Adipose tissue (tissue), 3 donors: ENCODE measurements at regions not wholly inside any gene's neighbourhood (a gene's known extent, or its start where the extent isn't known, plus 50 kb on each side); places are given as distances from the start of the nearest gene placed in this dataset.

Experiments
- H3K27ac ChIP-seq: one replicate; pipeline ENCODE4 v1.5.1; 2013; ENCODE audit warnings: low read depth, low read length
- WGBS, 3 donors: extraction: QIAGEN DNeasy Blood & Tissue Kit; methylation state at CpG; one replicate each; pipeline ENCODE4 v1.1.7; 2013; 5-methylcytosine and 5-hydroxymethylcytosine counted together
- donor health status: healthy with polysubstance abuse.
- donor health status: Bipolar disorder and iron deficiency.
- donor health status: healthy.

DNA sequence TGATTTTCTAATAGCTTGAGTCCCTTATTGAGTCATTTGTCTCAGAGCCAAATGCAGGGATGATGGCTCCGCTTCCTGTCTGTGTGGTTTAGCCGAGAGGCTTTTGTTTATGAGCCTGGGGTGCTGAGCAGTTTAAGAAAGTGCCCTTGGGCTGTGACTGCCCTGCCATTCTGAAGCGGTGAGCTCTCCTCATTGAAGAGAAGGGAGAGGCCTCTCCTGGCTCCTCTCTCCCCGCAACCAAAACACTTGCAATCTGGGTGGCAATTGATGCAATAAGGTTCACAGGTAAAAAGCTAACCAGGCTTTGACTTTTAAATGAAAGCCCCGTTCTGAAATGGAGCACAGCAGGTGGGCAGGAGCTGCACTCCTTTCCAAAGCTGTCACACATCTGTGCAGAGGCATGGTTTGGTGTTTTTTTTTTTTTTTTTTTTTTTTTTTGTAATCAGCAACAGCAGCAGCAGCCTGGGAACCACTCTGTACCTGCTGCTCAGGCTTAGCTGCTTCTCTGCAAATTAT is 403.7 kb downstream of the SIPA1L2 start:
- H3K27ac ChIP-seq: no peak overlapping the region
- WGBS, 3 donors: 38 to 55% (median 41%) methylated on average over 5 of the region's 5 CpGs

DNA sequence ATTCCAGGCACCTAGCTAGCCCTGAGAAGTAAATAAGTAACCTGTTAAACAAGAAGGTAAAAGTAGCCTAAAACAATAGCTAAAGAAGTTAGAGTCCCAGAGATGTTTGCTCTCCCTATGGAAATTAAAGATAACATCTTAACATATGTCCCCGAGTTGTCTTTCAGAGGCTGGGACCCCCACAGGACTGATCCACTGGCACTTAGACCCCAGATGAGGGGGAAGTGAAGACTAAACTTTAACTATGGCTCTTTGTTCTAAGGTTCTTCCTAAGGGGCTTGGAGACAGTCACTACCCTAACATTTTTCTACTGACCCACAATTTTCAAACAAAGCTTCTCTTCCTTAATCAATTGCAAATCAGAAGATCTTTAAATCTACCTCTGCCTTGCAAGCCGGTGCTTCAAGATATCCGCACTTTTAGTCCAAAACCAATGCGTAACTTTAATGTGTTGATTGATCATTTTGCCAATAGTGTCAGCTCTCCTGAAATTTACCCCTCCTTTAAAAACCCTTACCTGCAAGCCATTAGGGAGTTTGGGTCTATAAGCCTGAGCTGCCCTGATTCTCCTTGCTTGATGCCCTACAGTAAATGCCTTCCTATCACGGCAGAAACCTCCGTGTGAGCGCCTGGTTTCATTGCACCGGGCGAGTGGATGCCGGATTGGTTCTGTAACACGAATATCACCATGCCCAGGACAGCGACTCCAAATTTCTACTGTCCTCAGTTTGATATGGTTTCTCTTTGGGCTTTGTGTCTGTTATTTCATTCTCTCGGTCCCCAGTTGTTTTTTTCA is 404.4 kb downstream of the SIPA1L2 start:
- no peak overlapping the region for H3K27ac ChIP-seq
- 55 to 79% (median 73%) methylated on average over 13 of the region's 13 CpGs for WGBS, 3 donors

DNA sequence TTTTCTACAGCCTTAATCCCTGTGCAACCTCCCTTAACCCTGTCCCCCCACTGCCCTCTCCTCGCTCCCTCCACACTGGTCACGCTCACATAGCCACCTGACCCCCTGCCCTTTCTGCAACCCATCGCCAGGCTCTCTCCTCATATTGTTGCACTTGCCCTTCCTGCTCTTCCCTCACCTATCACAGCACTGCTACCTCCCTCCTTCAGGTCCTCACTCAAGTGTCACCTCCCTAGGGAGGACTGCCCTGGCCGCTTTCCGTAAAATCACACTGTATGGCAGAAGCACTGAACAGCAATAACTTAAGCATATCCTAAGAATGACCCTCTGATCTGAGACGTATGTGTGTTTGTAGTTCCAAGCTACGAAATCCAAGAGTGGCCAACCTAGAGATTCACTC is 406.0 kb downstream of the SIPA1L2 start:
- H3K27ac ChIP-seq: no peak overlapping the region
- 88 to 89% (median 89%) methylated on average over 7 of the region's 7 CpGs for WGBS, 3 donors

DNA sequence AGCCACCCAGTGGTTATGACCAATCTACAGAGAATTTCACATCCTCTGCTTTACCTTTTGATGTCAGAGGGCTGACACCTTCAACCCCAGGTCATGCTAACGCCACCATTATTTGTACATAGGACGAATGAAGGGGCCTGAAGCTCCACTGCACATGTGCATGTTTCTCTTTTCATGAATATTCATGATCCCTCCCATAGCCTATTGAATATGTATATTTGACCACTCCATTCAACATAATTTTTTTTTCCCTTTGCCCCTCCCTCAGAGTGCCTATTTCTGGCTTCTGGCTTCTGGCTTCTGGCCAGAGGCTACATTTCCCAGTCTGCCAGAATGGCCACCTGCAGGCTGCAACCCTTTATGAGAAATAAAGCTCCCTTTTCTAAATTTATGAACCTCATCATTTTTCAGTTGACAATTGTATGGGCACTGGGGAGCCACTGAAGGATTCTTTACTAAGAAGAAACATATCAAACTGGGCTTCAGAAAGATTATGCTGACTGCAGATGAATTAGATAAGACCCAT is 406.7 kb downstream of the SIPA1L2 start:
- H3K27ac ChIP-seq: no peak overlapping the region
- WGBS, 3 donors: 96 to 97% (median 97%) methylated on average over 2 of the region's 2 CpGs

DNA sequence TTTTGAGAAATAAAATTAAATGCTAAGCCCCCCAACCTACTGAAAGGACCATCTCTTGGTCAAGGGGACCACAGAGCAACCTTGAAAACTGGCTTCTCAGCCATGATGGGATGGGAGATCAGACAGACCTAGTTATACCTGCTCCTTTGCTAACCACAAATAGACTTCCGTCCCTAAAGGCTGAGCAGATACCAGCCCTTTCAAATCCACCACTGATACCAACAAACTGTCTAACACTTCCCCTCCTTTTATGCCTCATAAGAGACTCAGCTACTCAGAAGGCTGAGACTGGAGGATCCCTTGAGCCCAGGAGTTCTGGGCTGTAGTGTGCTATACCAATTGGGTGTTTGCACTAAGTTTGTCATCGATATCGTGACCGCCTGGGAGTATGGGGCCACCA is 407.3 kb downstream of the SIPA1L2 start:
- WGBS, 3 donors: 93 to 98% (median 97%) methylated on average over 4 of the region's 4 CpGs
- no peak overlapping the region for H3K27ac ChIP-seq

DNA sequence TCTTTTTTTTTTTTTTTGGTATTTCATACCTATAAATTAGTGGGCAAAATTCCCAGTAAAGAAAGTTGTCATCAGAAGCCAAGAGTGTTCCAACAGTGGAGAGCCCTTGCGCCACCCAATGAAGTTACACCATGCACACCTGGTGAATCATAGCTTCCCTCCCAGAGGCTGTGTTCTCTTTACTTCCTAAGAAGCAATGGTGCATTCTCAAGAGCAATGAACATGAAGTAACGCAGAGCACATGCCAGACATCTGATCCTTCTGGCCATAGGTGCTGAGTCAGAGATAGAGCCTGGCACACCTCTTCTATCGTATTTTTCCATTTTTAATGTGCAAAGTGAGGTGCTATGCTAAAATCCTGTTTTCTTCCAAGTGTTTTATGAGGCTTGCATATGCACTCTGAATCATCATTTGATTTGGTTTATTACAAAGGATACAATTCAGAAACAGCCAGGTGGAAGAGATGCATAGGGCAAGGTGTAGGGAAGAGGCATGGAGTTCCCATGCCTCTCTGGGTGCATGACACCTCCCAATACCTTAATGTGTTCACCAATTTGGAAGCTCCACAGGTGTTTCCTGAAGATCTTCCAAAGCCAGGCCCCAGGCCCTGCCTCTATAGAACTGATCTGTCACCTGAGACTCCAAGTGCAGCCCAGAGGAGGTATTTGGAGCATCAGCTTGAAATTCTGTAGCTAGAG is 408.0 kb downstream of the SIPA1L2 start:
- 92 to 97% (median 93%) methylated on average over 3 of the region's 3 CpGs for WGBS, 3 donors
- no peak overlapping the region for H3K27ac ChIP-seq

DNA sequence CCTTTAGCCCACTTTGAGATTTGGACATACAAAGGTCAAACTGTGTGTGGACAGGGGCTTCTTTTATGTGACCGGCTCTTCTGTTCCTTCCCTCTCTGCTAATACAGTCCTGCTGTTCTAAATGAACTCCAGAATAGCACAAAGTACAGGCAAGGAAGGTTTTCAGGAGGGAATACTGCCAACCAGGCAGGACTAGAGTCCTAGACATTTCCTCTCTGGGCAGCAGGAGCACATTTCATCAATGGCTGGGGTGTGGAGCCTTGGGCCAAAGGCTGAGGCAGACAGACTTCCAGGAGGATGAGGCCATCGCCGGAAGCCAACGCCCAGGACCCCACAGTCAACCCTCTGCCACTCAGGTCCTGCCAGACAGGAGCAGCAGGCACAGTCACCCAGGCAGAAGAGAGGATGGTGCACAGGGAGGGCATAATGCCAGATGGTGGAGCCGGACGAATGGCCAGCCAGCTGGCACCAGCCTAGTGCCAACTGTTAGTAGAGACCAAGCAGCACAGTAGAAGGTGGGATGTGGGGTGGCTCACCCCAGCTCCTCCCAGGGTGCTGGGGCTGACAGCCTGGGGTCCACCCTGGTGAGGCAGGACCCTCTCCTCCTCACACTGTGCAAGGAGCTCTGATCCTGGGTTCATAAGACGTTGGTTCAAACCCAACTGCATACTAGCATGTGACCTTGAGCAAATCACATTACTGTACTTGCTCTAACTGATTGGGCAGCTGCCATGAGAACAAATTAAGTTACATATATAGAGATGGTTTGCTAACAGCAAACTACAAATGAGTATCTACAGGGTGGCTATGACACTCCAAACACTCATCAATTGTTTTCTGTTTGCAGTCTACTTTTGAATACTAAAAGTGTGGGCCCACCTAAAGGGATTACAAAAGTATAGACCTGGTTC is 410.7 kb downstream of the SIPA1L2 start:
- H3K27ac ChIP-seq: no peak overlapping the region
- WGBS, 3 donors: 73 to 83% (median 80%) methylated on average over 7 of the region's 7 CpGs

DNA sequence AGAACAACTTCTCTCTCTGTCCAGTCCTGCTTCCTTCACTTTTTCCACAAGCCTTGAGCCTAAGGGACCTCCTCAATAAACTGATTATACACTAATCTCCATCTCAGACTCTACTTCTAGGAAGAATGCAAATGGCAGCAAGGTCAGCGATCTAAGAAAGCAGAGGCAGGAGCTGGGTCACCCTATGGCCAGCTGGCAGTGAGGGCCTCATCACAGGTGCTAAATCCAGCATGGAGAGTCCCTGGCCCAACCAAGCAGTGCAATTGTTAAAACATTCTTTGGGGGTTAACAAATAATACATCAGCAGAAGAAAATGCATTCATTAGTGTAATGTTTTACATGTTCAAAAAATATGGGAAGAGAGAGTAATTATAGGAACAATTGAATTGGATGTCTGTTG is 416.0 kb downstream of the SIPA1L2 start:
- no peak overlapping the region for H3K27ac ChIP-seq
- WGBS, 3 donors: 86 to 94% (median 93%) methylated on average over 1 of the region's 1 CpG

DNA sequence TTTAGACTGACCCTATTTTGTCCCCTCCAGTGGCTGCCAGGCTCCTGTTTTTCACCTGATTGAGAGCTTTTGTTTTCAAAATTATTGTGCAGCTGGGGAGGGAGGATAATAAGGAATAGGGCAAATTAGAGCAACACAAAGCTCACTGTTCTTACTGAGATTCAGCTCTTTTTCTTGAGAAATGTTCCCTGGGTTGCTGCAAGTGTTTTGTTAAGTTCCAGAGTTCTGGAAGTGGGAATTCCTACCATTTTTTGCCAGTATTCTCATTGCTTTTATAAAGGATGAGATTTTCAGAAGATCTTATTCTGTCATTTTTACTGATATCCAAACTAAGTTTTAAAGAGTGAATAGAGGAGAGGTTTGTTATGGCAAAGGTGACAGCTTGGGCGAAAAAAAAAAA is 417.7 kb downstream of the SIPA1L2 start:
- H3K27ac ChIP-seq: no peak overlapping the region
- WGBS, 3 donors: 67 to 91% (median 71%) methylated on average over 1 of the region's 1 CpG

DNA sequence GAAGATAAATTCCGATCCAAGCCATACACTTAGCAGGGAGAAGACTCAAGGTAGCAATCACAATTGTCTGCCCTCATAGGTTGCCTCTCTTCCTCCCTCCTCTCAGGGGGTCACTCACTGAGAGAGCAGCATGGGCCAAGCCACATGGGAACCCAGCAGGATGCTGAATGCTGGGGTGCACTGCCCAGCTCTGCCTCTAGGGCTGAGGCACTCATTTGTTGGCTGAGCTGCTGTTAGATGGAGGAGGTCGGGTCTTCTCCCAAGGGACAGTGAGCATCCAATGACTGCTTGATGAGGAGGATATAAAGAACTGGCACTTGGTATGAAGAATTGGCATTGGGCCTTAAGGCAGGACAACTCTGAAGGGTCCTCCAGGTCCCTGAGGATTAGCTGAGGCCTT is 418.8 kb downstream of the SIPA1L2 start:
- 88 to 91% (median 89%) methylated on average over 2 of the region's 2 CpGs for WGBS, 3 donors
- no peak overlapping the region for H3K27ac ChIP-seq

DNA sequence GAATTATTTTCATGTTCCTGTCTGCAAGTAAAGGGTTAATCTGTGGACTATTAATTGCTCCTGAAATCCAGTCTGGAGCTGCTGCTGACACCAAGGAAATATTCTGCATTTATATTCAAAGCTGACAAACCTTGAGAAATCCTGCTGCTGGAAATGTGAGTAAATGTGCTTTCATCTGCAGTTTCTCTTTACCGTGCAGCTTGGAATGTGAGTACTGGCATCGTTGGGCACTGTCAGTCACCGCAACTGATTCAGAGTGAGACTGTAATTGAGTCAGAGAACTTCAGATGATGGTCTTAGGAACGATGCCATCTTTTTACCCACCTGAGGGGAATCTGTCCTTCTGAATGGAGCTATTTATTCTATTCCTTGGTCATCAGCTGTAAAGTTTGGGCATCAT is 420.6 kb downstream of the SIPA1L2 start:
- no peak overlapping the region for H3K27ac ChIP-seq
- WGBS, 3 donors: 43 to 66% (median 59%) methylated on average over 4 of the region's 4 CpGs

DNA sequence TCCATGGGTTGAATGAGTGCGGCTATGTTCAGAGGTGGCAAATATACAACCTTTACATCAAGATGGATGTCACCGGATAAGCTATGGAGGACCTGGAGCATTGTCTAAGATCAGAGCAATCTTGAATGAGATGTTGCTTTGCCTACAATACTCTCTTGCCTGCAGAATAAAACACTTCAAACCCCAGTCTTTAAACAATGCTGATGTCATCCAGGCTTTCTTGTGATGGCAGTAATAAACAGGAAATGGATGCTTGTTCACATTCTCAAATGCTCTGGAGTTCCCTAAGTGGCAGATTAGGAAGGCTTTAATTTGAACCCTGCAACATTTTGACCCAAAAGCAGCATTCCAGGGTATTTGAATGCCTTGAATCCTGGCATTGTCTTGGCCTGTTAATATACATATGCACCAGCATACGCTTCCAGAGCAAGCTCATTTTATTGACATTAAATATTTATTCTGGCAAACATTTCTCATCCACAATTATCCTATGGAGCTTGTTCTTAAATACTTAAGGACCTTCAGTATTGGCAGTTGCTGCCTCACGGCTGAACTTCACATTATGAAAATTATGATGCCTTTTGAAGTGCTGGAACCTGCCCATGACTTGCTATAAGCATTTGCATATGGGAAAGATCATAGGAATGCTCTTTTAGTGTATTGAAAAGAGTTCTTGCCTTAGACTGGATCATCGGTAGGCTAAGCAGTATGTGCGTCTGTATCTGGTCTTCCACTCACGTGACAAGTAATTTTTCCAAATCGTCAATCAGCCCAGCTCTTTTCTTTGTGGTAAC is 422.7 kb downstream of the SIPA1L2 start:
- no peak overlapping the region for H3K27ac ChIP-seq
- 85 to 87% (median 85%) methylated on average over 8 of the region's 8 CpGs for WGBS, 3 donors

DNA sequence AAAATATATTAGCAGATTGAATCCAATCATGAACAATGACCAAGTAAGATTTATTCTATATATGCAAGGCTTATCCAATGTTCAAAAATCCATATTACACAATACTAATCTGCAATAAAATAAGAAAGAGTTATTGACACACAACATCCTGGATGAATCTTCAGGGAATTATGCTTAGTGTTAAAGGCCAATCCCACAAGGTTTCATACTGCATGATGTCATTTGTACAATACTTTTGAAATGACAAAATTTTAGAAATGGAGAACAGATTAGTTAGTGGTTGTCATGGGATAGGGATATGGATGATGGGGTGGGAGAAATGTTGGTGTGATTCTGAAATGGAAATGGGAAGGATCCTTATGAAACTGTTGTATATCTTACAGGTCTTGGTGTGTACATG is 425.7 kb downstream of the SIPA1L2 start:
- no peak overlapping the region for H3K27ac ChIP-seq

DNA sequence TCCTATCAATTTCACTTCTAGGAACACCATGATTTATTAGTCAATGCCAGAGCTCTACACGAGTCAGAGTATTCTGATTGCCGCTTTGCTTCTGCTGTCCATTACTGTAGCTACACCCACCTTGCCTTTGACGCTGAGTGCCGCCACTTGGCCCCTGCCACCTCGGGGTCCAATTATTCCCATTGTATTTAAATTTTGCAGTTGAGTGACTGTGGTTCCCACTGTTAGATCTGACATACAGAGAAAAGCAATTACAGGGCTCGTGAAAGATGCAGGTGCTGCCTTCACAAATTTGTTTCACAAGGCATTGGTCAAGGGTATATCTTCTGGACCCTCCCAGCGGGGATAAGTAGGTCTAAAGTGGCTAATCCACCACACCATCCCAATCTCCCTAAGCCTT is 428.9 kb downstream of the SIPA1L2 start:
- WGBS, 3 donors: 86 to 95% (median 92%) methylated on average over 7 of the region's 7 CpGs
- no peak overlapping the region for H3K27ac ChIP-seq

DNA sequence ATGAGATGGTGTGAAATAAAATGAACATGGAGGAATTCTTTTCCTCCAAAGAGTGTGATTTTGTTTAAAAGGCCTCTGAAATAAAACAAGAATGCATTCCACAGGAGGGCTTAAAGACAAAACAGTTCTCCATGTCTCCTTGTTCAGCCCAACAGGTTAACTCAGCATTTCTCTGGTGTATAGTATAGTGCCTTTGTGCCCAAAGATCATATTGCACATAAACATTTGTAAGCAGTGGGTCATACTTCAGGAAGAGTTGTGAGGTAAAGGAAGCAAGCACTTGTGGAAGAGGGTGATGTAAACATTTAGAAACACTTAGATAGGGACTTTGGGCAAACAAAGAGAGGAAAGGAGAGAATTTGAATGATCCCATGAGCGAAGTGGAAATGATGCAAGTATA is 433.9 kb downstream of the SIPA1L2 start:
- no peak overlapping the region for H3K27ac ChIP-seq
- 68 to 92% (median 77%) methylated on average over 1 of the region's 1 CpG for WGBS, 3 donors

DNA sequence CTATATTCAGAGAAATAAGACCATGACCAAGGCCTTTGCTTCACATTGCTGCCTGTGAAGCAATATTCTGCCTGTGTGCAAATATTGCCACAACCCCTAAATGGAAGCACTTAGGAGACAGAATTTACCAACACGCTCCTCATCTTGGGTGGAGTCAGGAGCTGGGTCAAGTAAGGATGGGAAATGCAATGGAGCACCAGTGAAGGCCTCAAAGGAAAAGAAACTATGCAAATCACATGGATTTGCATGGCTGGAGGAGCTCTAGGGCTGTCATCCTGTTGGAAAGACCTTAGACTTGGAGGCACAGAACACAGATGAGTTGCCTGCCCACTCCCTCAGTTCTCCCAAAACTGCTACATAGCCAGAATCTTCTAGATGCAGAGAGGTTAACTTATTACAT is 435.5 kb downstream of the SIPA1L2 start:
- 77 to 97% (median 89%) methylated on average over 1 of the region's 1 CpG for WGBS, 3 donors
- H3K27ac ChIP-seq: no peak overlapping the region

DNA sequence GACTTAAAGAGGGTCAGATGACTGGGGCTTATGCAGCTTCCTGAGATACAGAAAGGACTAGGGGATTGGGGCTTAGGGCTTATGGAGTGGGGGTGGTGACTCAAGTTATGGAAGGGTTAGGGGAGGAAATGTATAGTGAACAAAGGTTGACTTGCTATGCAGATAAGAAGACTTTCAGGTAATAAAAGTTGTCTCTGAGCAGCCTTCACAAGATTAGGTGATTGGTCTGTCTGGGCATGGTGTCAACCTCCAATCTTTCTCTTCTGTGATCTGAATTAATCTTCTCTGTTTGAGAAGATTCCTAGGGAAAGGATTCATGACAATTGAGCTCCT is 436.5 kb downstream of the SIPA1L2 start:
- H3K27ac ChIP-seq: no peak overlapping the region

DNA sequence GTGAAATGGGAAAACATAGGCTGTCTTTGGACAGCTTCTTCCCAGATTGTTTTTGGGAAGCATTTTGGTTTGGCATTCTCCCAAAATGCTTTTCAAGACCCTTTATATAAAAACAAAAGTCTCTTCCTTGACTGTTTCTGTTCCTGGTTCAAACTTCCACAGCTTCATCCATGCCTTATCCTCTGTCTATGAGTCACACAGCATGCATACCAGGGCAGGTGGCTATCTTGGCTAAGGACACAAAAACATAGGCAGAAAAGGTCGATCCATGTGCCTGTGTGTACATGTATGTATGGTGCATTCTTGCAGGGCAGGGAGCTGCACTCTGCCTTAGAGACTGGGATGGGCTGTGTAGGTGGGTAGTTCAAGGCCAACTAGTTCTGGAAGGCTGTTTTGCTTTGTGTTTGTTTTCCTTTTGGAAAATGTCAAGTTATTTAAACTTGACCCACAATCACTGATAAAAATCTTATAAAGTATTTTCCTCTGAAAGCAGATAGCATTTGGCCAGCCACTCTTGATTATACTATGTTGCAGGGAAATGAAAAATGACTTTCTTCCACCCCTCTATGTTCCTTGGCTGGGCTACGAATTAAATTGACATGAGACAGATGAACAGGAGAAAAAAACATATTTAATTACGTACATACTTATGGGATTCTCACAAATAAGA is 437.0 kb downstream of the SIPA1L2 start:
- 74 to 78% (median 76%) methylated on average over 3 of the region's 3 CpGs for WGBS, 3 donors
- H3K27ac ChIP-seq: no peak overlapping the region
